Endothelial cell of umbilical vein (primary cell): ENCODE measurements at regions not wholly inside any gene's neighbourhood (a gene's known extent, or its start where the extent isn't known, plus 50 kb on each side); places are given as distances from the start of the nearest gene placed in this dataset.

Experiments used
- EZH2 ChIP-seq: IDR thresholded peaks from 2 replicates; pipeline ENCODE4 v1.6.1; 2012; ENCODE audit warnings: borderline replicate concordance, low read depth, mild to moderate bottlenecking, moderate library complexity, low read length, inconsistent platforms; ENCODE audit not compliant: severe bottlenecking
- GATA2 ChIP-seq: IDR thresholded peaks from 2 replicates; pipeline ENCODE4 v1.7.0; 2011; ENCODE audit warnings: low read depth, mild to moderate bottlenecking, moderate library complexity, mixed read lengths, low read length; ENCODE audit not compliant: insufficient read length, insufficient read depth
- POLR2A ChIP-seq: IDR thresholded peaks from 2 replicates; pipeline ENCODE4 v1.6.1; 2012; ENCODE audit warnings: low read depth, mild to moderate bottlenecking, control low read depth, low read length
- POLR2AphosphoS5 ChIP-seq: IDR thresholded peaks from 2 replicates; pipeline ENCODE4 v1.6.1; 2012; ENCODE audit warnings: low read depth, mild to moderate bottlenecking, control low read depth, low read length, moderate library complexity; ENCODE audit not compliant: insufficient read depth
- TF ChIP-seq, protein P1 (sequence below), 2 donors: IDR thresholded peaks; 1 replicate in 1 of 2; 2 replicates in 1 of 2; pipeline ENCODE4 v1.5.1; 2011; ENCODE audit warnings: low read length in 2 of 2, mild to moderate bottlenecking in 2 of 2, moderate library complexity in 2 of 2, control low read depth in 1 of 2, inconsistent platforms in 1 of 2, low read depth in 1 of 2; ENCODE audit not compliant: insufficient read depth in 1 of 2; ENCODE audit errors: extremely low read depth in 1 of 2

- TF ChIP-seq POLR2A (no peak), GATA2 (no peak), POLR2AphosphoS5 (no peak), EZH2 (no peak)
- TF ChIP-seq, protein P1, sequence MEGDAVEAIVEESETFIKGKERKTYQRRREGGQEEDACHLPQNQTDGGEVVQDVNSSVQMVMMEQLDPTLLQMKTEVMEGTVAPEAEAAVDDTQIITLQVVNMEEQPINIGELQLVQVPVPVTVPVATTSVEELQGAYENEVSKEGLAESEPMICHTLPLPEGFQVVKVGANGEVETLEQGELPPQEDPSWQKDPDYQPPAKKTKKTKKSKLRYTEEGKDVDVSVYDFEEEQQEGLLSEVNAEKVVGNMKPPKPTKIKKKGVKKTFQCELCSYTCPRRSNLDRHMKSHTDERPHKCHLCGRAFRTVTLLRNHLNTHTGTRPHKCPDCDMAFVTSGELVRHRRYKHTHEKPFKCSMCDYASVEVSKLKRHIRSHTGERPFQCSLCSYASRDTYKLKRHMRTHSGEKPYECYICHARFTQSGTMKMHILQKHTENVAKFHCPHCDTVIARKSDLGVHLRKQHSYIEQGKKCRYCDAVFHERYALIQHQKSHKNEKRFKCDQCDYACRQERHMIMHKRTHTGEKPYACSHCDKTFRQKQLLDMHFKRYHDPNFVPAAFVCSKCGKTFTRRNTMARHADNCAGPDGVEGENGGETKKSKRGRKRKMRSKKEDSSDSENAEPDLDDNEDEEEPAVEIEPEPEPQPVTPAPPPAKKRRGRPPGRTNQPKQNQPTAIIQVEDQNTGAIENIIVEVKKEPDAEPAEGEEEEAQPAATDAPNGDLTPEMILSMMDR (IDR thresholded peaks at IDR 0.05; ENCODE audit: extremely low read depth in 1 of 2, insufficient read depth in 1 of 2, low read depth in 1 of 2, low read length in 2 of 2) = no peak
These were observed 631.1 kb upstream of the TENM3 start for GRCh38 chr4:181611946-181612600.
